WI38 (cell line): ENCODE measurements at regions not wholly inside any gene's neighbourhood (a gene's known extent, or its start where the extent isn't known, plus 50 kb on each side); places are given as distances from the start of the nearest gene placed in this dataset.

Experiments used
- H3K4me3 ChIP-seq: 2 replicates; pipeline ENCODE4 v1.5.1; 2011; ENCODE audit warnings: low read depth, mild to moderate bottlenecking, control low read depth, low read length
- CTCF ChIP-seq: IDR thresholded peaks from 2 replicates; pipeline ENCODE4 v1.5.1; 2012; ENCODE audit warnings: low read depth, mild to moderate bottlenecking, control low read depth, low read length

- H3K4me3 ChIP-seq: no peak overlapping the region; the same call in 1 of the 2 replicates
- no peak for TF ChIP-seq CTCF
Observed at GRCh38 chr2:226655871-226656270, 143.7 kb downstream of the IRS1 start.

- H3K4me3 ChIP-seq: no peak overlapping the region
- TF ChIP-seq CTCF: no peak
Observed at GRCh38 chr2:226652983-226653765, 146.4 kb downstream of the IRS1 start.

GRCh38 chr2:226652369-226652768 is 147.3 kb downstream of the IRS1 start:
- no peak for TF ChIP-seq CTCF
- no peak overlapping the region for H3K4me3 ChIP-seq

GRCh38 chr2:226649871-226650660 is 149.6 kb downstream of the IRS1 start:
- H3K4me3 ChIP-seq: 0 out of 2 replicates have a peak overlapping the region, but pooled peaks have one; percentile 11
- no peak for TF ChIP-seq CTCF

GRCh38 chr2:226649201-226649600 is 150.4 kb downstream of the IRS1 start:
- TF ChIP-seq CTCF: no peak
- no peak overlapping the region for H3K4me3 ChIP-seq

- TF ChIP-seq CTCF: no peak
- H3K4me3 ChIP-seq: no peak overlapping the region
Observed at GRCh38 chr2:226647621-226648518, 151.8 kb downstream of the IRS1 start.
